Loucy (cell line): ENCODE measurements at regions not wholly inside any gene's neighbourhood (a gene's known extent, or its start where the extent isn't known, plus 50 kb on each side); places are given as distances from the start of the nearest gene placed in this dataset.

Experiments
- EZH2phosphoT487 ChIP-seq: fragments of 200-600 bp; IDR thresholded peaks from 2 replicates; pipeline ENCODE4 v1.6.1; 2018; ENCODE audit warnings: antibody characterized with exemption, mild to moderate bottlenecking, moderate library complexity, borderline replicate concordance
- TF ChIP-seq, protein P1 (sequence below): fragments of 200-600 bp; sonication (generic); conservative IDR thresholded peaks from 2 replicates; pipeline ENCODE4 v1.5.1; 2014; ENCODE audit warnings: mild to moderate bottlenecking, antibody characterized with exemption, low read length

DNA sequence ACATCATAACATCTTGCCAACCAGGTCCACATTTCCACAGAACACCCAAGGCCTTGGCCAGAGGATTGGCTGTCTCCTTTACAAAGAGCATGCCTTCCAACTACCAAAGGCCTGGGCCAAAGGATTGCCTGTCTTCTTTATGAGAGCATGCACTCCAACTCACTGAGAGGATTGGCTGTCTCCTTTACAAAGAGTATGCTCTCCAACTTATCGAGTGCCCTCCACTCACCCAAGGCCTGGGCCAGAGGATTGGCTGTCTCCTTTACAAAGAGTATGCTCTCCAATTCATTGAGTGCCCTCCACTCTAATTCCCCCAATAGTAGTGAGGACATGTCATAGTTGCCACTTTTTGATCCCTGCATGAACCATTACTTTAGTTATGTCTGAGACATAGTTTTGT is 79.9 kb upstream of the TAS2R1 start:
- TF ChIP-seq, protein P1, sequence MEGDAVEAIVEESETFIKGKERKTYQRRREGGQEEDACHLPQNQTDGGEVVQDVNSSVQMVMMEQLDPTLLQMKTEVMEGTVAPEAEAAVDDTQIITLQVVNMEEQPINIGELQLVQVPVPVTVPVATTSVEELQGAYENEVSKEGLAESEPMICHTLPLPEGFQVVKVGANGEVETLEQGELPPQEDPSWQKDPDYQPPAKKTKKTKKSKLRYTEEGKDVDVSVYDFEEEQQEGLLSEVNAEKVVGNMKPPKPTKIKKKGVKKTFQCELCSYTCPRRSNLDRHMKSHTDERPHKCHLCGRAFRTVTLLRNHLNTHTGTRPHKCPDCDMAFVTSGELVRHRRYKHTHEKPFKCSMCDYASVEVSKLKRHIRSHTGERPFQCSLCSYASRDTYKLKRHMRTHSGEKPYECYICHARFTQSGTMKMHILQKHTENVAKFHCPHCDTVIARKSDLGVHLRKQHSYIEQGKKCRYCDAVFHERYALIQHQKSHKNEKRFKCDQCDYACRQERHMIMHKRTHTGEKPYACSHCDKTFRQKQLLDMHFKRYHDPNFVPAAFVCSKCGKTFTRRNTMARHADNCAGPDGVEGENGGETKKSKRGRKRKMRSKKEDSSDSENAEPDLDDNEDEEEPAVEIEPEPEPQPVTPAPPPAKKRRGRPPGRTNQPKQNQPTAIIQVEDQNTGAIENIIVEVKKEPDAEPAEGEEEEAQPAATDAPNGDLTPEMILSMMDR, result no peak
- no peak for TF ChIP-seq EZH2phosphoT487
